ENCODE measurements at regions not wholly inside any gene's neighbourhood (a gene's known extent, or its start where the extent isn't known, plus 50 kb on each side); places are given as distances from the start of the nearest gene placed in this dataset.

DNA sequence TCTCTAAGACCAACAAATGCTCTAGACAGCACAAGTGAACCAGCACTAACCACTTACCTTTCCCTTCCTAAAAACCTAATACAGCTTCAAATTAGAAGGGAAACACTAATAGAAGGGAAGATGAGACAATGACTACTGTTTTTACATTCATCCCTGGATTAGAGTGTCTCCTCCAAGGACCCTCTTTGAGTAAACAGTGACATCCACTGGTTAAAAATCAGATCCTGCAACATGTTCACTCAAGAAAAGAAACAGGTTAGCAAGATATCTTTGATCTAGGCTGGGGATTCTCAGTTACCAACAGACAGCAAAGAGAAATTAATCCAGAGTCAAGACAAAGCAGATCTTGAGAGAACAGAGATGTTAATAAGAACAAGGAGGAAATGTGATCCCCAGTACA, 177.7 kb upstream of the GHITM start:
- Histone ChIP-seq H3K79me2 (ENCODE audit: insufficient read depth, low read length) (no peaks in the 10 kb centered on the region), H3K27me3 (ENCODE audit: insufficient read depth, low read length, poor library complexity, severe bottlenecking) (no peaks in the 10 kb centered on the region), H3K9ac (ENCODE audit: low read depth, low read length, poor library complexity, severe bottlenecking) (no peak overlapping the region), H3K9me2 (replicated peaks; ENCODE audit: low read depth, low read length) (no peaks in the 10 kb centered on the region), H3K4me1 (ENCODE audit: insufficient read depth, low read length, poor library complexity, severe bottlenecking) (no peaks in the 10 kb centered on the region), H3F3A (ENCODE audit: low read depth) (no peaks in the 10 kb centered on the region), H3K36me3 (ENCODE audit: insufficient read depth, low read length) (no peaks in the 10 kb centered on the region), H3K4me2 (ENCODE audit: low read depth, low read length, poor library complexity, severe bottlenecking) (no peak overlapping the region), H2AFZ (ENCODE audit: low read length) (no peak overlapping the region), H4K20me1 (ENCODE audit: insufficient read depth, low read length, poor library complexity, severe bottlenecking) (no peaks in the 10 kb centered on the region), H3K4me3 (ENCODE audit: low read length, poor library complexity, severe bottlenecking) (no peak overlapping the region), H3K9me3 (ENCODE audit: insufficient read depth, low read depth, low read length) (no peaks in the 10 kb centered on the region)
- TF ChIP-seq, protein P1, sequence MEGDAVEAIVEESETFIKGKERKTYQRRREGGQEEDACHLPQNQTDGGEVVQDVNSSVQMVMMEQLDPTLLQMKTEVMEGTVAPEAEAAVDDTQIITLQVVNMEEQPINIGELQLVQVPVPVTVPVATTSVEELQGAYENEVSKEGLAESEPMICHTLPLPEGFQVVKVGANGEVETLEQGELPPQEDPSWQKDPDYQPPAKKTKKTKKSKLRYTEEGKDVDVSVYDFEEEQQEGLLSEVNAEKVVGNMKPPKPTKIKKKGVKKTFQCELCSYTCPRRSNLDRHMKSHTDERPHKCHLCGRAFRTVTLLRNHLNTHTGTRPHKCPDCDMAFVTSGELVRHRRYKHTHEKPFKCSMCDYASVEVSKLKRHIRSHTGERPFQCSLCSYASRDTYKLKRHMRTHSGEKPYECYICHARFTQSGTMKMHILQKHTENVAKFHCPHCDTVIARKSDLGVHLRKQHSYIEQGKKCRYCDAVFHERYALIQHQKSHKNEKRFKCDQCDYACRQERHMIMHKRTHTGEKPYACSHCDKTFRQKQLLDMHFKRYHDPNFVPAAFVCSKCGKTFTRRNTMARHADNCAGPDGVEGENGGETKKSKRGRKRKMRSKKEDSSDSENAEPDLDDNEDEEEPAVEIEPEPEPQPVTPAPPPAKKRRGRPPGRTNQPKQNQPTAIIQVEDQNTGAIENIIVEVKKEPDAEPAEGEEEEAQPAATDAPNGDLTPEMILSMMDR (conservative IDR thresholded peaks at IDR 0.05; ENCODE audit: low read length): 0 out of 2 replicates have a peak, but pooled peaks have one; percentile 16
- no peak for TF ChIP-seq EZH2phosphoT487 (IDR thresholded peaks at IDR 0.05; ENCODE audit: borderline replicate concordance)

DNA sequence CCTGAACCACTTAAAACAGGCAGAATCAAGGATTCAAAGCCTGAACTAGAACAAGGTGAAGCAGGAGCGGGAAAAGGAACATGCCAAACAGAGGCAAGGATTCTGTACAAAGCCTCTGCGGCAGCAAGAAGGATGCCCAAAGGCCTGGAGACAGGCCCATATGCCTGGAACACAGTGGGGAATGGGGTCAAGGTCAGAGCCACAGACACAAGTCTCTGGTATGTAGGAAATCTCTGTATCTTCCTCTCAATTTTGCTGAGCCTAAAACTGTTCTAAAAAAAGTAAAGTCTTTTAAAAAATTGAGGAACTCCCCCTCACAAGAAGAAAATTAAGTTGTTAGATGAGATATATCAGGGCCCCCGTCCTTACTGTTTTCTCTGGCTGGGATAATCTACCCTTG, 175.9 kb upstream of the GHITM start:
- Histone ChIP-seq H3K79me2 (ENCODE audit: insufficient read depth, low read length) (no peaks in the 10 kb centered on the region), H3F3A (ENCODE audit: low read depth) (no peaks in the 10 kb centered on the region), H4K20me1 (ENCODE audit: insufficient read depth, low read length, poor library complexity, severe bottlenecking) (no peaks in the 10 kb centered on the region), H3K9ac (ENCODE audit: low read depth, low read length, poor library complexity, severe bottlenecking) (no peak overlapping the region), H3K9me2 (replicated peaks; ENCODE audit: low read depth, low read length) (no peaks in the 10 kb centered on the region), H3K4me1 (ENCODE audit: insufficient read depth, low read length, poor library complexity, severe bottlenecking) (no peaks in the 10 kb centered on the region), H3K36me3 (ENCODE audit: insufficient read depth, low read length) (no peaks in the 10 kb centered on the region), H3K4me2 (ENCODE audit: low read depth, low read length, poor library complexity, severe bottlenecking) (no peak overlapping the region), H2AFZ (ENCODE audit: low read length) (no peak overlapping the region), H3K27me3 (ENCODE audit: insufficient read depth, low read length, poor library complexity, severe bottlenecking) (no peaks in the 10 kb centered on the region), H3K4me3 (ENCODE audit: low read length, poor library complexity, severe bottlenecking) (no peak overlapping the region), H3K9me3 (ENCODE audit: insufficient read depth, low read depth, low read length) (no peaks in the 10 kb centered on the region)
- TF ChIP-seq EZH2phosphoT487 (IDR thresholded peaks at IDR 0.05; ENCODE audit: borderline replicate concordance): no peak
- TF ChIP-seq, protein P1 (conservative IDR thresholded peaks at IDR 0.05; ENCODE audit: low read length): no peak

DNA sequence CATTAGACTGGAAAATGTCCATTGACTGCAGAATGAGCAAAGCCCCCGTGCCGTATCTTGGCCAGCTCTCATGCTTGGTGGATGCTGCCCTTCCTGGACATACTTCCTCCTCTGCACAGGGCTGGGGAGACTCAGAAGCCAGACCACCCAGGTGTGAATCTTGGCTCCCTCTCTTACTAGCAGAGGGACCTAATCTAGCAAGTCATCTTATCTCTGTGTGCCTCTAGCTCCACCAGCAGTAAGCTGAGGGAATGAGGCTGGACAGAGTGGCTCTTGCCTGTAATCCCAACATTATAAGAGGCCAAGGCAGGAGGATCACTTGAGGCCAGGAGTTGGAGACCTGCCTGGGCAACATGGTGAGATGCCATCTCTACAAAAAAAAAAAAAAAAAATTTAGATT, 173.8 kb upstream of the GHITM start:
- Histone ChIP-seq H3K9me3 (ENCODE audit: insufficient read depth, low read depth, low read length) (no peaks in the 10 kb centered on the region), H3K9ac (ENCODE audit: low read depth, low read length, poor library complexity, severe bottlenecking) (no peak overlapping the region), H3K4me1 (ENCODE audit: insufficient read depth, low read length, poor library complexity, severe bottlenecking) (no peaks in the 10 kb centered on the region), H3K4me2 (ENCODE audit: low read depth, low read length, poor library complexity, severe bottlenecking) (no peak overlapping the region), H3K79me2 (ENCODE audit: insufficient read depth, low read length) (no peaks in the 10 kb centered on the region), H2AFZ (ENCODE audit: low read length) (no peak overlapping the region), H3K4me3 (ENCODE audit: low read length, poor library complexity, severe bottlenecking) (no peak overlapping the region), H4K20me1 (ENCODE audit: insufficient read depth, low read length, poor library complexity, severe bottlenecking) (no peaks in the 10 kb centered on the region), H3K9me2 (replicated peaks; ENCODE audit: low read depth, low read length) (no peaks in the 10 kb centered on the region), H3K27me3 (ENCODE audit: insufficient read depth, low read length, poor library complexity, severe bottlenecking) (no peaks in the 10 kb centered on the region), H3F3A (ENCODE audit: low read depth) (no peaks in the 10 kb centered on the region), H3K36me3 (ENCODE audit: insufficient read depth, low read length) (no peaks in the 10 kb centered on the region)
- TF ChIP-seq EZH2phosphoT487 (IDR thresholded peaks at IDR 0.05; ENCODE audit: borderline replicate concordance): no peak
- TF ChIP-seq, protein P1 (conservative IDR thresholded peaks at IDR 0.05; ENCODE audit: low read length): no peak

Data from Loucy (cell line).